ENCODE measurements at regions not wholly inside any gene's neighbourhood (a gene's known extent, or its start where the extent isn't known, plus 50 kb on each side); places are given as distances from the start of the nearest gene placed in this dataset.

GRCh38 chr12:74818412-74818811 is 280.8 kb downstream of the ATXN7L3B start:
- Mint-ChIP-seq H3K36me3 (no peaks in the 10 kb centered on the region), H3K27ac (no peak overlapping the region)

GRCh38 chr12:74820324-74820723 is 282.7 kb downstream of the ATXN7L3B start:
- no peaks in the 10 kb centered on the region for H3K27me3 Mint-ChIP-seq
- H3K4me1 Mint-ChIP-seq = no peaks in the 10 kb centered on the region
- H3K4me3 Mint-ChIP-seq = no peak overlapping the region
- Histone ChIP-seq H3K4me3 (ENCODE audit: low read length) (no peak overlapping the region), H3K27ac (ENCODE audit: low read depth, low read length) (no peak overlapping the region), H3K27me3 (ENCODE audit: control insufficient read depth in 2 of 2, insufficient read depth in 2 of 2, low read length in 2 of 2) (no peaks in the 10 kb centered on the region), H3K36me3 (ENCODE audit: control insufficient read depth in 2 of 3, insufficient read depth in 3 of 3, low read length in 3 of 3) (no peaks in the 10 kb centered on the region), H3K4me1 (ENCODE audit: control insufficient read depth in 2 of 2, insufficient read depth in 2 of 2, low read length in 2 of 2) (no peaks in the 10 kb centered on the region), H3K9me3 (ENCODE audit: control insufficient read depth in 2 of 3, low read length in 3 of 3) (no peaks in the 10 kb centered on the region)
- intact Hi-C loops (cut with micrococcal nuclease) = no loop called here
- ChIA-PET CTCF (no interaction called here), POLR2A (no interaction called here)
- ATAC-seq = no peak
- DNase-seq = no peak
- peaks cover 0 to 5% (median 0%) of the 10 kb centered on the region in 11 donors for H3K9me3 Mint-ChIP-seq
- no peaks in the 10 kb centered on the region for H3K36me3 Mint-ChIP-seq
- no peak overlapping the region for H3K27ac Mint-ChIP-seq

More at GRCh38 chr12:74818412-74818811, 280.8 kb downstream of the ATXN7L3B start:
- CTCF ChIA-PET = no interaction called here
- Histone ChIP-seq H3K36me3 (ENCODE audit: control insufficient read depth in 2 of 3, insufficient read depth in 3 of 3, low read length in 3 of 3) (no peaks in the 10 kb centered on the region), H3K27me3 (ENCODE audit: control insufficient read depth in 2 of 2, insufficient read depth in 2 of 2, low read length in 2 of 2) (no peaks in the 10 kb centered on the region), H3K4me3 (ENCODE audit: low read length) (no peak overlapping the region), H3K9me3 (ENCODE audit: control insufficient read depth in 2 of 3, low read length in 3 of 3) (no peaks in the 10 kb centered on the region), H3K4me1 (ENCODE audit: control insufficient read depth in 2 of 2, insufficient read depth in 2 of 2, low read length in 2 of 2) (no peaks in the 10 kb centered on the region), H3K27ac (ENCODE audit: low read depth, low read length) (no peak overlapping the region)
- intact Hi-C loops (cut with micrococcal nuclease) = no loop called here
- ATAC-seq (no peak), DNase-seq (no peak)
- no peak overlapping the region for H3K4me3 Mint-ChIP-seq
- no peaks in the 10 kb centered on the region for H3K4me1 Mint-ChIP-seq
- no peaks in the 10 kb centered on the region for H3K27me3 Mint-ChIP-seq
- POLR2A ChIA-PET = no interaction called here
- H3K9me3 Mint-ChIP-seq = peaks cover 0 to 9% (median 0%) of the 10 kb centered on the region in 11 donors

- no peak overlapping the region for H3K4me3 ChIP-seq (ENCODE audit: low read length)
- peaks cover 0 to 37% (median 6%) of the 10 kb centered on the region in 11 donors for H3K9me3 Mint-ChIP-seq
- H3K36me3 Mint-ChIP-seq = no peaks in the 10 kb centered on the region
- ATAC-seq (no peak), DNase-seq (no peak)
- no peak overlapping the region for H3K27ac Mint-ChIP-seq
- H3K27ac ChIP-seq (ENCODE audit: low read depth, low read length) = no peak overlapping the region
- no peak overlapping the region for H3K4me3 Mint-ChIP-seq
- ChIA-PET CTCF (no interaction called here), POLR2A (no interaction called here)
- H3K4me1 Mint-ChIP-seq = no peaks in the 10 kb centered on the region
- H3K4me1 ChIP-seq (ENCODE audit: control insufficient read depth in 2 of 2, insufficient read depth in 2 of 2, low read length in 2 of 2) = no peaks in the 10 kb centered on the region
- no peaks in the 10 kb centered on the region for H3K9me3 ChIP-seq (ENCODE audit: control insufficient read depth in 2 of 3, low read length in 3 of 3)
- H3K27me3 Mint-ChIP-seq = no peaks in the 10 kb centered on the region
- H3K27me3 ChIP-seq (ENCODE audit: control insufficient read depth in 2 of 2, insufficient read depth in 2 of 2, low read length in 2 of 2) = no peaks in the 10 kb centered on the region
- intact Hi-C loops (cut with micrococcal nuclease) = no loop called here
- no peaks in the 10 kb centered on the region for H3K36me3 ChIP-seq (ENCODE audit: control insufficient read depth in 2 of 3, insufficient read depth in 3 of 3, low read length in 3 of 3)
Measured at GRCh38 chr12:74836567-74836966, 298.9 kb downstream of the ATXN7L3B start.

- Histone ChIP-seq H3K36me3 (ENCODE audit: control insufficient read depth in 2 of 3, insufficient read depth in 3 of 3, low read length in 3 of 3) (no peaks in the 10 kb centered on the region), H3K27ac (ENCODE audit: low read depth, low read length) (no peak overlapping the region), H3K4me1 (ENCODE audit: control insufficient read depth in 2 of 2, insufficient read depth in 2 of 2, low read length in 2 of 2) (no peaks in the 10 kb centered on the region), H3K9me3 (ENCODE audit: control insufficient read depth in 2 of 3, low read length in 3 of 3) (no peaks in the 10 kb centered on the region), H3K4me3 (ENCODE audit: low read length) (no peak overlapping the region), H3K27me3 (ENCODE audit: control insufficient read depth in 2 of 2, insufficient read depth in 2 of 2, low read length in 2 of 2) (no peaks in the 10 kb centered on the region)
- ChIA-PET CTCF (no interaction called here), POLR2A (no interaction called here)
- H3K9me3 Mint-ChIP-seq = no peaks in the 10 kb centered on the region
- H3K36me3 Mint-ChIP-seq = no peaks in the 10 kb centered on the region
- ATAC-seq = no peak
- H3K27ac Mint-ChIP-seq = no peak overlapping the region
- H3K4me3 Mint-ChIP-seq = no peak overlapping the region
- intact Hi-C loops (cut with micrococcal nuclease) = no loop called here
- no peaks in the 10 kb centered on the region for H3K27me3 Mint-ChIP-seq
- DNase-seq = no peak
- H3K4me1 Mint-ChIP-seq = no peaks in the 10 kb centered on the region
Measured at GRCh38 chr12:74846116-74846515, 308.5 kb downstream of the ATXN7L3B start.

- no peaks in the 10 kb centered on the region for H3K36me3 Mint-ChIP-seq
- CTCF ChIA-PET = no interaction called here
Measured at GRCh38 chr12:74847169-74847568, 309.5 kb downstream of the ATXN7L3B start.

GRCh38 chr12:74848006-74848405 is 310.4 kb downstream of the ATXN7L3B start:
- H3K4me1 Mint-ChIP-seq = no peaks in the 10 kb centered on the region
- ATAC-seq (no peak), DNase-seq (no peak)
- no peaks in the 10 kb centered on the region for H3K9me3 ChIP-seq (ENCODE audit: control insufficient read depth in 2 of 3, low read length in 3 of 3)
- H3K36me3 ChIP-seq (ENCODE audit: control insufficient read depth in 2 of 3, insufficient read depth in 3 of 3, low read length in 3 of 3) = no peaks in the 10 kb centered on the region
- ChIA-PET POLR2A (no interaction called here), CTCF (no interaction called here)
- H3K4me1 ChIP-seq (ENCODE audit: control insufficient read depth in 2 of 2, insufficient read depth in 2 of 2, low read length in 2 of 2) = no peaks in the 10 kb centered on the region
- H3K9me3 Mint-ChIP-seq = no peaks in the 10 kb centered on the region
- intact Hi-C loops (cut with micrococcal nuclease) = no loop called here
- H3K36me3 Mint-ChIP-seq = no peaks in the 10 kb centered on the region
- H3K27ac ChIP-seq (ENCODE audit: low read depth, low read length) = no peak overlapping the region
- H3K27me3 Mint-ChIP-seq = no peaks in the 10 kb centered on the region
- no peak overlapping the region for H3K4me3 ChIP-seq (ENCODE audit: low read length)
- no peaks in the 10 kb centered on the region for H3K27me3 ChIP-seq (ENCODE audit: control insufficient read depth in 2 of 2, insufficient read depth in 2 of 2, low read length in 2 of 2)
- no peak overlapping the region for H3K4me3 Mint-ChIP-seq
- no peak overlapping the region for H3K27ac Mint-ChIP-seq

More at GRCh38 chr12:74847169-74847568, 309.5 kb downstream of the ATXN7L3B start:
- Histone ChIP-seq H3K36me3 (ENCODE audit: control insufficient read depth in 2 of 3, insufficient read depth in 3 of 3, low read length in 3 of 3) (no peaks in the 10 kb centered on the region), H3K9me3 (ENCODE audit: control insufficient read depth in 2 of 3, low read length in 3 of 3) (no peaks in the 10 kb centered on the region), H3K27ac (ENCODE audit: low read depth, low read length) (no peak overlapping the region), H3K4me1 (ENCODE audit: control insufficient read depth in 2 of 2, insufficient read depth in 2 of 2, low read length in 2 of 2) (no peaks in the 10 kb centered on the region), H3K4me3 (ENCODE audit: low read length) (no peak overlapping the region), H3K27me3 (ENCODE audit: control insufficient read depth in 2 of 2, insufficient read depth in 2 of 2, low read length in 2 of 2) (no peaks in the 10 kb centered on the region)
- DNase-seq (no peak), ATAC-seq (no peak)
- Mint-ChIP-seq H3K4me3 (no peak overlapping the region), H3K4me1 (no peaks in the 10 kb centered on the region), H3K9me3 (no peaks in the 10 kb centered on the region), H3K27me3 (no peaks in the 10 kb centered on the region), H3K27ac (no peak overlapping the region)
- intact Hi-C loops (cut with micrococcal nuclease) = no loop called here
- POLR2A ChIA-PET = no interaction called here

GRCh38 chr12:74849801-74850200 is 312.2 kb downstream of the ATXN7L3B start:
- ATAC-seq = no peak
- Mint-ChIP-seq H3K27ac (no peak overlapping the region), H3K27me3 (no peaks in the 10 kb centered on the region), H3K9me3 (no peaks in the 10 kb centered on the region), H3K4me3 (no peak overlapping the region), H3K36me3 (no peaks in the 10 kb centered on the region), H3K4me1 (no peaks in the 10 kb centered on the region)
- CTCF ChIA-PET = no interaction called here
- H3K27me3 ChIP-seq (ENCODE audit: control insufficient read depth in 2 of 2, insufficient read depth in 2 of 2, low read length in 2 of 2) = no peaks in the 10 kb centered on the region
- H3K27ac ChIP-seq (ENCODE audit: low read depth, low read length) = no peak overlapping the region
- no peak overlapping the region for H3K4me3 ChIP-seq (ENCODE audit: low read length)
- intact Hi-C loops (cut with micrococcal nuclease) = no loop called here
- H3K36me3 ChIP-seq (ENCODE audit: control insufficient read depth in 2 of 3, insufficient read depth in 3 of 3, low read length in 3 of 3) = no peaks in the 10 kb centered on the region
- POLR2A ChIA-PET = no interaction called here
- DNase-seq = no peak
- H3K9me3 ChIP-seq (ENCODE audit: control insufficient read depth in 2 of 3, low read length in 3 of 3) = no peaks in the 10 kb centered on the region
- no peaks in the 10 kb centered on the region for H3K4me1 ChIP-seq (ENCODE audit: control insufficient read depth in 2 of 2, insufficient read depth in 2 of 2, low read length in 2 of 2)
